Upper lobe of left lung (tissue), 6 donors: ENCODE measurements at regions not wholly inside any gene's neighbourhood (a gene's known extent, or its start where the extent isn't known, plus 50 kb on each side); places are given as distances from the start of the nearest gene placed in this dataset.

ENCODE experiments used
- ATAC-seq, 2 donors: fragments of 200-7000 bp; cut with Tn5 transposase; one replicate each; pipeline ENCODE4 v1.9.1; 2022; ENCODE audit warnings: mild to moderate bottlenecking in 2 of 2, moderate library complexity in 2 of 2; ENCODE audit not compliant: low FRiP score in 2 of 2
- DNase-seq, 2 donors: peaks; one replicate each; pipeline ENCODE4 v3.0.0-alpha.2; 2019 to 2020
- H3K27ac ChIP-seq, 4 donors: fragments of 200-600 bp; sonication (generic); one replicate each; pipeline ENCODE4 v1.5.1; 2016 to 2019
- H3K27me3 ChIP-seq, 4 donors: fragments of 200-600 bp; sonication (generic); one replicate each; pipeline ENCODE4 v1.5.1; 2017 to 2019
- H3K36me3 ChIP-seq, 4 donors: fragments of 200-600 bp; sonication (generic); one replicate each; pipeline ENCODE4 v1.5.1; 2016 to 2019
- H3K4me1 ChIP-seq, 4 donors: fragments of 200-600 bp; sonication (generic); one replicate each; pipeline ENCODE4 v1.5.1; 2018 to 2019
- H3K4me3 ChIP-seq, 4 donors: fragments of 200-600 bp; sonication (generic); one replicate each; pipeline ENCODE4 v1.5.1; 2017 to 2019; ENCODE audit warnings: mild to moderate bottlenecking in 2 of 4, moderate library complexity in 1 of 4
- H3K9me3 ChIP-seq, 4 donors: fragments of 200-600 bp; sonication (generic); one replicate each; pipeline ENCODE4 v1.5.1; 2018 to 2019
- CTCF ChIP-seq, 6 experiments: fragments of 450-650 bp in 4 of 6; fragments of 200-600 bp in 2 of 6; sonication (generic) in 2 of 6; IDR thresholded peaks; one replicate each; pipeline ENCODE4 v1.5.1; 2016 to 2019; ENCODE audit warnings: antibody characterized with exemption in 6 of 6
- EP300 ChIP-seq, 4 donors: sonication (generic); formaldehyde crosslinking; IDR thresholded peaks; one replicate each; pipeline ENCODE4 v1.5.1; 2017; ENCODE audit warnings: antibody characterized with exemption in 4 of 4, control low read depth in 2 of 4
- POLR2A ChIP-seq, 4 donors: fragments of 450-650 bp; IDR thresholded peaks; one replicate each; pipeline ENCODE4 v1.5.1; 2016 to 2017; ENCODE audit warnings: antibody characterized with exemption in 4 of 4, mild to moderate bottlenecking in 2 of 4
- POLR2AphosphoS5 ChIP-seq, 2 donors: sonication (generic); formaldehyde crosslinking; IDR thresholded peaks; one replicate each; pipeline ENCODE4 v1.5.1; 2017; ENCODE audit warnings: antibody characterized with exemption in 2 of 2
- WGBS, 2 donors: methylation state at CpG; one replicate each; pipeline ENCODE4 v1.1.5; 2017 to 2018; 5-methylcytosine and 5-hydroxymethylcytosine counted together
- donor health status: DM: no; HTN: no; CAD: no; lungs with moderate emphysema.
- donor health status: DM: no; HTN: yes; CAD: no; lungs with severe emphysema.

GRCh38 chr2:31778153-31778552, 197.4 kb upstream of the SRD5A2 start:
- Histone ChIP-seq H3K4me1 (no peaks in the 10 kb centered on the region), H3K4me3 (no peak overlapping the region), H3K9me3 (peaks cover 0 to 1% (median 0%) of the 10 kb centered on the region in 4 donors), H3K27ac (no peak overlapping the region), H3K27me3 (no peaks in the 10 kb centered on the region), H3K36me3 (no peaks in the 10 kb centered on the region)
- WGBS, 2 donors: 84 to 100% methylated on average over 1 to 7 of the region's 10 CpGs
- DNase-seq: peak in 1 of 2 donors; percentile 36
- TF ChIP-seq CTCF (IDR thresholded peaks at IDR 0.05): no peak
- TF ChIP-seq POLR2AphosphoS5 (IDR thresholded peaks at IDR 0.05): no peak
- TF ChIP-seq POLR2A (IDR thresholded peaks at IDR 0.05): no peak
- TF ChIP-seq EP300 (IDR thresholded peaks at IDR 0.05): no peak
- ATAC-seq: peak in 1 of 2 donors; percentile 49

GRCh38 chr2:31770741-31771140, 190.0 kb upstream of the SRD5A2 start:
- DNase-seq: no peak
- no peak overlapping the region for H3K27ac ChIP-seq

GRCh38 chr2:31765078-31765945, 184.6 kb upstream of the SRD5A2 start:
- 52 to 74% methylated on average over 2 of the region's 2 CpGs for WGBS, 2 donors

More at GRCh38 chr2:31770741-31771140, 190.0 kb upstream of the SRD5A2 start:
- H3K4me3 ChIP-seq: no peak overlapping the region
- no peak for ATAC-seq
- H3K27me3 ChIP-seq: no peaks in the 10 kb centered on the region
- H3K36me3 ChIP-seq: no peaks in the 10 kb centered on the region
- H3K9me3 ChIP-seq: no peaks in the 10 kb centered on the region
- WGBS, 2 donors: 85 to 86% methylated on average over 2 of the region's 2 CpGs
- no peaks in the 10 kb centered on the region for H3K4me1 ChIP-seq
- TF ChIP-seq CTCF (IDR thresholded peaks at IDR 0.05) (no peak), POLR2A (IDR thresholded peaks at IDR 0.05) (no peak), POLR2AphosphoS5 (IDR thresholded peaks at IDR 0.05) (no peak), EP300 (IDR thresholded peaks at IDR 0.05) (no peak)

GRCh38 chr2:31764169-31764568, 183.4 kb upstream of the SRD5A2 start:
- DNase-seq (no peak), ATAC-seq (no peak)
- Histone ChIP-seq H3K27me3 (no peaks in the 10 kb centered on the region), H3K4me1 (no peaks in the 10 kb centered on the region), H3K36me3 (no peaks in the 10 kb centered on the region), H3K27ac (no peak overlapping the region), H3K9me3 (no peaks in the 10 kb centered on the region), H3K4me3 (no peak overlapping the region)
- no peak for TF ChIP-seq EP300 (IDR thresholded peaks at IDR 0.05)
- TF ChIP-seq POLR2A (IDR thresholded peaks at IDR 0.05): no peak
- no peak for TF ChIP-seq CTCF (IDR thresholded peaks at IDR 0.05)
- no peak for TF ChIP-seq POLR2AphosphoS5 (IDR thresholded peaks at IDR 0.05)
- 86 to 100% methylated on average over 2 of the region's 2 CpGs for WGBS, 2 donors

More at GRCh38 chr2:31765078-31765945, 184.6 kb upstream of the SRD5A2 start:
- DNase-seq: no peak
- H3K27ac ChIP-seq: no peak overlapping the region
- no peaks in the 10 kb centered on the region for H3K9me3 ChIP-seq
- no peaks in the 10 kb centered on the region for H3K27me3 ChIP-seq
- ATAC-seq: no peak
- no peak for TF ChIP-seq POLR2A (IDR thresholded peaks at IDR 0.05)
- no peak for TF ChIP-seq CTCF (IDR thresholded peaks at IDR 0.05)
- no peak for TF ChIP-seq POLR2AphosphoS5 (IDR thresholded peaks at IDR 0.05)
- no peak for TF ChIP-seq EP300 (IDR thresholded peaks at IDR 0.05)
- no peak overlapping the region for H3K4me3 ChIP-seq
- no peaks in the 10 kb centered on the region for H3K36me3 ChIP-seq
- H3K4me1 ChIP-seq: no peaks in the 10 kb centered on the region
